Thymus (tissue), 11 donors: ENCODE measurements at regions not wholly inside any gene's neighbourhood (a gene's known extent, or its start where the extent isn't known, plus 50 kb on each side); places are given as distances from the start of the nearest gene placed in this dataset.

ENCODE experiments used
- DNase-seq, 9 donors: peaks; one replicate each; pipeline ENCODE4 v3.0.0-alpha.2; 2013; ENCODE audit warnings: low spot score in 9 of 9, low read depth in 6 of 9, missing footprints in 1 of 9
- H3K27ac ChIP-seq, 2 donors: one replicate each; pipeline ENCODE4 v1.5.1; 2013; ENCODE audit warnings: control low read depth in 1 of 2, low read depth in 1 of 2, low read length in 1 of 2, mild to moderate bottlenecking in 1 of 2, moderate library complexity in 1 of 2
- H3K27me3 ChIP-seq, 2 donors: one replicate each; pipeline ENCODE4 v1.5.1; 2013; ENCODE audit warnings: low read length in 1 of 2; ENCODE audit not compliant: control insufficient read depth in 2 of 2, insufficient read depth in 1 of 2
- H3K36me3 ChIP-seq, 2 donors: one replicate each; pipeline ENCODE4 v1.5.1; 2013; ENCODE audit warnings: low read length in 1 of 2, mild to moderate bottlenecking in 1 of 2, moderate library complexity in 1 of 2; ENCODE audit not compliant: control insufficient read depth in 2 of 2, insufficient read depth in 2 of 2
- H3K4me1 ChIP-seq, 2 donors: one replicate each; pipeline ENCODE4 v1.5.1; 2013; ENCODE audit warnings: low read length in 2 of 2; ENCODE audit not compliant: control insufficient read depth in 2 of 2, insufficient read depth in 2 of 2
- H3K4me3 ChIP-seq, 2 donors: one replicate each; pipeline ENCODE4 v1.5.1; 2013; ENCODE audit warnings: low read length in 2 of 2, control low read depth in 1 of 2, mild to moderate bottlenecking in 1 of 2
- H3K9me3 ChIP-seq, 2 donors: one replicate each; pipeline ENCODE4 v1.5.1; 2013; ENCODE audit warnings: low read length in 1 of 2, mild to moderate bottlenecking in 1 of 2; ENCODE audit not compliant: control insufficient read depth in 2 of 2, insufficient read depth in 1 of 2
- WGBS: extraction: QIAGEN DNeasy Blood & Tissue Kit; methylation state at CpG from one replicate; pipeline ENCODE4 v1.1.7; 2013; 5-methylcytosine and 5-hydroxymethylcytosine counted together
- donor health status: healthy.

DNA sequence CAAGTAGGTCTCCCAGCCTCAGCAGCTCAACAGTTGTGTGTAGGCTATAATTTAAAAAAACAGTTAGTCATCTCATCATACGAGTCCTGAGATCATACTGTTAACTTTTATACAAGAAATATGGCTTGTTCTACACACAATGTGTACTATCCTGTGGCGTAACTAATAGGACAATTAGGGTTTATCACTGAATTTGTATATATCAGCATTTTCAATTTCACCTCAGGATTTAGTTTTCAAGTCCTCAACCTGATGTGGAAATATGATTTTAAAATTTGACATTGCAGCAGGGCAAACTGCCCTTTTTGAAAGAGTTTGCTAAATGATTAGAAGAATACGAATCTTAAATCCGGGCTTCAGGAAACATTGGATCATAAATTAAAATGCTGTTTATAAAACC is 237.2 kb upstream of the CTBP2 start:
- no peaks in the 10 kb centered on the region for H3K27me3 ChIP-seq
- no peak overlapping the region for H3K27ac ChIP-seq
- H3K9me3 ChIP-seq = no peaks in the 10 kb centered on the region
- no peak overlapping the region for H3K4me3 ChIP-seq
- no peak for DNase-seq
- H3K4me1 ChIP-seq = no peaks in the 10 kb centered on the region
- no peaks in the 10 kb centered on the region for H3K36me3 ChIP-seq
- 91% methylated on average over 4 of the region's 4 CpGs for whole genome bisulfite sequencing

DNA sequence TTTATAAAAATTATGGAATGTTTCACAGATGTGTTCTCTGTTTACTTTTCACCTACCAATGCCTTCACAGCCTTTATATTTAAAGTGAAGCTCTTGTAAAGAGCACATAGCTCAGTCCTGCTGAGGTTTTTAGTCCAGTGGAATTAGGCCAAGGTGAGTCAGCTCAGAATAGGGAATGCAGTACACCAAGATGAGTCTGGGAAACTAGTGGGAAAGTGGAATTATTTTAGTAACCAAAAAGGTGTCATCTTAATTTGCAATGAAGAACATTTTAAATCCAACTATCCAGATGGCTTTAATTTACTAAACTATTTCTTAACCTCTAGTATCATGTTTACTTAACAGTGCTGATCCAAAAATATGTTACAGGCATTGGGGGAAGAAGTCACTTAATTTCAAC is 236.3 kb upstream of the CTBP2 start:
- no peak for DNase-seq
- H3K27ac ChIP-seq = no peak overlapping the region
- no peaks in the 10 kb centered on the region for H3K4me1 ChIP-seq
- no peak overlapping the region for H3K4me3 ChIP-seq
- H3K36me3 ChIP-seq = no peaks in the 10 kb centered on the region
- no peaks in the 10 kb centered on the region for H3K9me3 ChIP-seq
- no peaks in the 10 kb centered on the region for H3K27me3 ChIP-seq

DNA sequence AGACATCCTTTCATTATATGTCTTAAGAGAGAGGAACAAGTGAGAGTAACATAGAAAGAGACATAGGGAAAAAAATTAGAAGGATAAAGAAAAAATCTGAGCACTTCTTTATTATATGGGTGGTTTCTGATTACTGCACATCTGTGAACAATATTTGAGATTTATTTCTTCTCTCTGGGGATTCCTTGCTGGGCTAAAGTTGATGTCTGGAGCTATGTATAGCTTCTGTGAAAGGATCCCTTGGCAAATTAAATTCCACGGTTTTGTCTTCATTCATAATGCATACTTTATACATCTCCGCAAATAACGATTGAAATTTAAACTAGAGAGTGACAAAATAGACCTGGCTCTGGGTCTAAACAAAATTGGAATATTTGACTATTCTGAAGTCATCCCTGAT is 232.2 kb upstream of the CTBP2 start:
- H3K9me3 ChIP-seq = no peaks in the 10 kb centered on the region
- WGBS = 94% methylated on average over 3 of the region's 3 CpGs

DNA sequence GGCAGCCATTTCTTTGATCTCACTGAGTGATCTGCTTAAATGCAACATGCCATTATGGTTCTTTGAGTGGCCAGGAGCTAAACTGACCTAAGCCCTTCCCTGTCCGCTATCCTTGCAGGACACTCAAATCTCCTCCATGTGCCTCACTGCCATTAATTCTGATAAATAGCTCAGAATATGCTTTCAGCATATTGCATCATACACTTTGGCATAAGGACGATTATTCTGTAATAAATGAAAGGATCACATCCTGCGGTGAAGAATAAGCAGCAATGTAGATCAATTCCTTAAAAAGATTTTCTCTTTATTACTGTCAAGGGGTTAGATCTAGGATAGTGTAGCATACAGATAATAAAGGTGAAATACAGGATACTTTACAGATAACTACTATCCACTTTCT is 231.8 kb upstream of the CTBP2 start:
- H3K9me3 ChIP-seq = no peaks in the 10 kb centered on the region
- 96% methylated on average over 3 of the region's 3 CpGs for WGBS
- no peak overlapping the region for H3K27ac ChIP-seq
- no peaks in the 10 kb centered on the region for H3K4me1 ChIP-seq
- no peaks in the 10 kb centered on the region for H3K27me3 ChIP-seq
- no peaks in the 10 kb centered on the region for H3K36me3 ChIP-seq
- no peak for DNase-seq
- no peak overlapping the region for H3K4me3 ChIP-seq

More for the DNA sequence above, 232.2 kb upstream of the CTBP2 start:
- Histone ChIP-seq H3K4me3 (no peak overlapping the region), H3K27ac (no peak overlapping the region), H3K4me1 (no peaks in the 10 kb centered on the region), H3K36me3 (no peaks in the 10 kb centered on the region), H3K27me3 (no peaks in the 10 kb centered on the region)
- no peak for DNase-seq

DNA sequence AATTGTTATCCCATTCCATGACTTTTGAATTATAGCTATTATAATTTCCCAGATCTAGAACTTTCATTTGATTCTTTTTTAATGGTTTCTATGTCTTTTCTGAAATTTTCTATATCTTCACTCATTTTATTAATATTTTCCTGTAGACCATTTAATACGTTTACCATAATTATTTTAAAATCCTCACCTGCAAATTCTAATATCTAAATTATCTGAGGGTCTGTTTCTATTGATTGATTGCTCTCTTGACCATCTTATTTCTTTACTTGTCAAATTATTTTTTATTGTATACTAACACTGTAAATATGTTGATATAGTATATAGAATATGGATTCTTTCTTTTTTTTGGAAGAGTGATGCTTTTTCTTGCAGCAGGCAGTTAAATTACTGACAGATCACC is 229.3 kb upstream of the CTBP2 start:
- 84% methylated on average over 1 of the region's 1 CpG for WGBS
- Histone ChIP-seq H3K27ac (no peak overlapping the region), H3K27me3 (no peaks in the 10 kb centered on the region)

DNA sequence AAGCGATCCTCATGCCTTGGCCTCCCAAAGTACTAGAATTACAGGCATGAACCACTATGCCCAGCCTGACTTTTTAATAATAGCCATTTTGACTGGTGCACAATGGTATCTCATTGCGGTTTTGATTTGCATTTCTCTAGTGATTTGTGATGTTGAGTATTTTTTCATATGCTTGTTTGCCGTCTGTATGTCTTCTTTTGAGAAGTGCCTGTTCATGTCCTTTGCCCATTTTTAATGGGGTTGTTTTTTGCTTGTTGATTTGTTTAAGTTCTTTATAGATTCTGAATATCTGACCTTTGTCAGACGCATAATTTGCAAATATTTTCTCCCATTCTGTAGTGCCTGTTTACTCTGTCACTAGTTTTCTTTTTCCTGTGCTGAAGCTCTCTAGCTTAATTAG is 219.2 kb upstream of the CTBP2 start:
- Histone ChIP-seq H3K4me3 (no peak overlapping the region), H3K4me1 (no peaks in the 10 kb centered on the region), H3K36me3 (no peaks in the 10 kb centered on the region), H3K27ac (no peak overlapping the region), H3K27me3 (no peaks in the 10 kb centered on the region), H3K9me3 (no peaks in the 10 kb centered on the region)
- DNase-seq = no peak
- 74% methylated on average over 4 of the region's 4 CpGs for WGBS

More for the DNA sequence above, 229.3 kb upstream of the CTBP2 start:
- no peaks in the 10 kb centered on the region for H3K9me3 ChIP-seq
- no peak overlapping the region for H3K4me3 ChIP-seq
- no peak for DNase-seq
- H3K4me1 ChIP-seq = no peaks in the 10 kb centered on the region
- H3K36me3 ChIP-seq = no peaks in the 10 kb centered on the region

DNA sequence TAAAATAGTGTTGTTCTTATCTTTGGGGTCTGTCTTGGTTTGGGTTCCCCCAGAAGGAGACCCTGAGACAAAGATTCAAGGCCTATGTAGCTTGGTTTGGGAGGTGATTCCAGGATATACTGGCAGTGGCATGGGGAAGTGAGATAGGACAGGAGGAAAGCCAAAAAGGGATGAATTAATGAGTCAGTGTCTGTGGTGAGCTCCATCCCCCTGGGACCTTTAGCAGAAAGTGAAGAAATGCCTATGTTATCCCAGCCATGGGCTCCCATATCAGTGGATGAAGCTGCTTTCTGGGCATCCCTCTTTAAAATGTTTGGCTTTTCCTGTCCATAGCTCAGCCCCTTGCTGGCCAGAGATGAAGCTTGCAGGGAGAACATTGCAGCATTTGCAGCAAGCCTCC is 217.0 kb upstream of the CTBP2 start:
- no peaks in the 10 kb centered on the region for H3K27me3 ChIP-seq

DNA sequence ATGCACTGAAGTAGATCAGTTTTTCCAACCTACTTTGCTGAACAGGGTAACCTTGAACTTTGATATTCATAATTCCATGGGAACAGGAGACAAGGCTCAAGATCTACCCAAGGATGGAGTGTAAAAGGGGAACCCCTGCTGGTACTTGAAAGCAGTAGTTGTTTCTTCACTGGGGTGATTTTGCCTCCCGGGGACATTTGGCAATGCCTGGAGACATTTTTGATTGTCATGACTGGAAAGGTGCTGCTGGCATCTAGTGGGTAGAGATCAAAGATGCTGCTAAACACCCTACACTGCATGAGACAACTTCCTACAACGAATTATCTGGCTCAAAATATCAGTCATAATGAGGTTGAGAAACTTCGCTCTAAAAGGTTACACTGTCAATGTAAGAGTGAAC is 214.8 kb upstream of the CTBP2 start:
- H3K4me1 ChIP-seq = no peaks in the 10 kb centered on the region
- no peaks in the 10 kb centered on the region for H3K36me3 ChIP-seq
- peaks cover 0 to 3% of the 10 kb centered on the region in 2 donors for H3K27me3 ChIP-seq
- H3K9me3 ChIP-seq = no peaks in the 10 kb centered on the region
- no peak for DNase-seq
- WGBS = 65% methylated on average over 3 of the region's 3 CpGs
- H3K4me3 ChIP-seq = no peak overlapping the region
- H3K27ac ChIP-seq = no peak overlapping the region

More for the DNA sequence above, 217.0 kb upstream of the CTBP2 start:
- no peak for DNase-seq
- H3K9me3 ChIP-seq = no peaks in the 10 kb centered on the region
- no peaks in the 10 kb centered on the region for H3K36me3 ChIP-seq
- no peak overlapping the region for H3K4me3 ChIP-seq
- H3K4me1 ChIP-seq = no peaks in the 10 kb centered on the region
- no peak overlapping the region for H3K27ac ChIP-seq

DNA sequence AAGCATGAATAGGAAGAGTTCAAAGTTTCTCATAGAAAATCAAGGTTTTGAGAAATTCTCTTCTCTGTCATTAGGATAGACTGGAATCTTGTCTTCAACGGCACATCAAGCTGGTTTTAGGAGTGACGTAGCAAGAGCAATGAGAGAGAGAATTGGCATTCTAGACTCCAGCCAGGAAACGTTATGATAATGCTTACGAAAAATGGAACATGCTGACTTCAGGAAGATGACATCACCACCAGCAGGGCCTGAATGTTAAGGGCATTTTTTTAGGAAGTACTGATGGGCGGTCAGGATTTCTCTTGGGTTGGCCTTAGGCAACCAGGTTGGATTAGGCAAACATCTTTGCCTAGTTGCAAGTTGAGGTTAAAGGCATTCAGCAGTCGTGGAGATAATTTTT is 213.2 kb upstream of the CTBP2 start:
- no peak overlapping the region for H3K4me3 ChIP-seq
- 80% methylated on average over 6 of the region's 6 CpGs for WGBS
- H3K27ac ChIP-seq = no peak overlapping the region
- no peaks in the 10 kb centered on the region for H3K36me3 ChIP-seq
- H3K27me3 ChIP-seq = peaks cover 0 to 3% of the 10 kb centered on the region in 2 donors
- H3K4me1 ChIP-seq = no peaks in the 10 kb centered on the region
- no peaks in the 10 kb centered on the region for H3K9me3 ChIP-seq
- no peak for DNase-seq

DNA sequence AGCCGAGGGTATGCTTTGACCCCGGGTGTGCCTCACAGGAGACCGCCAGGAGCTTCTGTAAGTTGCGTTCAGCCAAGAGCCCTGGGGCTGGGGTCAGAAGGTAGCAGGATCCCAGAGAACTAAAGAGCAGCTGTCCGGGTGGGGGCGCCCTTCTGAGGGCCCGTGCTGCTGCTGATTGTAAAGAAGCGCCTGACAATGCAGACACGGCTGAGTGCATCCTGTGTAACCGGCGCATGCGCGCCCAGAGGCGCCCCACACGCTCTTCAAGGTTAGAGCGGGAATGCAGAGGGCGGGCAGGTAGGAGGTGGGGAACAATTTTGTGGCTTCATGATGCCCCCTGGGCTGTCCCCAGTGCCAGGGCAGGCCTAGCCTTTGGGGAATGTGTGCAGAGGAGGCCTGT is 210.2 kb upstream of the CTBP2 start:
- no peak for DNase-seq
- Histone ChIP-seq H3K4me1 (no peaks in the 10 kb centered on the region), H3K27me3 (peaks cover 0 to 3% of the 10 kb centered on the region in 2 donors), H3K9me3 (no peaks in the 10 kb centered on the region), H3K27ac (no peak overlapping the region), H3K4me3 (no peak overlapping the region), H3K36me3 (no peaks in the 10 kb centered on the region)
- WGBS = 37% methylated on average over 17 of the region's 17 CpGs
